Ascending aorta (tissue), 2 donors: ENCODE measurements at regions not wholly inside any gene's neighbourhood (a gene's known extent, or its start where the extent isn't known, plus 50 kb on each side); places are given as distances from the start of the nearest gene placed in this dataset.

ENCODE experiments used
- DNase-seq, 2 donors: peaks; one replicate each; pipeline ENCODE4 v3.0.0-alpha.2; 2019; ENCODE audit warnings: low spot score in 2 of 2
- H3K27ac ChIP-seq, 2 donors: fragments of 200-600 bp; sonication (generic); one replicate each; pipeline ENCODE4 v1.5.1; 2016 to 2017; ENCODE audit warnings: mild to moderate bottlenecking in 1 of 2
- H3K27me3 ChIP-seq: fragments of 200-600 bp; sonication (generic); one replicate; pipeline ENCODE4 v1.5.1; 2017
- H3K36me3 ChIP-seq, 2 donors: fragments of 200-600 bp; sonication (generic); one replicate each; pipeline ENCODE4 v1.5.1; 2016
- H3K4me1 ChIP-seq, 2 donors: fragments of 200-600 bp; sonication (generic); one replicate each; pipeline ENCODE4 v1.5.1; 2016 to 2017; ENCODE audit warnings: mild to moderate bottlenecking in 1 of 2
- H3K4me3 ChIP-seq, 2 donors: fragments of 200-600 bp; sonication (generic); one replicate each; pipeline ENCODE4 v1.5.1; 2016 to 2017; ENCODE audit warnings: mild to moderate bottlenecking in 1 of 2
- H3K9me3 ChIP-seq, 2 donors: fragments of 200-600 bp; sonication (generic); one replicate each; pipeline ENCODE4 v1.5.1; 2016
- CTCF ChIP-seq, 3 experiments: fragments of 200-600 bp in 2 of 3; fragments of 450-650 bp in 1 of 3; sonication (generic) in 2 of 3; IDR thresholded peaks; one replicate each; pipeline ENCODE4 v1.5.1; 2016 to 2019; ENCODE audit warnings: antibody characterized with exemption in 3 of 3, mild to moderate bottlenecking in 1 of 3, moderate library complexity in 1 of 3
- intact Hi-C: fragments of 100-400 bp; cut with DNase I; formaldehyde crosslinking; loops from one replicate; pipeline ENCODE4 v1.15.1; 2023

- no peaks in the 10 kb centered on the region for H3K27me3 ChIP-seq
- no peaks in the 10 kb centered on the region for H3K9me3 ChIP-seq
- H3K4me3 ChIP-seq: no peak overlapping the region
- H3K27ac ChIP-seq: no peak overlapping the region
- no peaks in the 10 kb centered on the region for H3K4me1 ChIP-seq
- no peak for DNase-seq
- no peak for TF ChIP-seq CTCF (IDR thresholded peaks at IDR 0.05)
- H3K36me3 ChIP-seq: no peaks in the 10 kb centered on the region
- intact Hi-C loops: no loop called here
Measured at GRCh38 chr2:509888-510287, 167.3 kb downstream of the TMEM18 start.

GRCh38 chr2:508121-508520, 169.1 kb downstream of the TMEM18 start:
- TF ChIP-seq CTCF (IDR thresholded peaks at IDR 0.05): no peak
- no peaks in the 10 kb centered on the region for H3K36me3 ChIP-seq
- no peaks in the 10 kb centered on the region for H3K27me3 ChIP-seq
- no peak overlapping the region for H3K4me3 ChIP-seq
- DNase-seq: no peak
- H3K27ac ChIP-seq: no peak overlapping the region
- H3K9me3 ChIP-seq: no peaks in the 10 kb centered on the region
- no peaks in the 10 kb centered on the region for H3K4me1 ChIP-seq
- intact Hi-C loops: no loop called here

- Histone ChIP-seq H3K4me1 (no peaks in the 10 kb centered on the region), H3K27me3 (no peaks in the 10 kb centered on the region), H3K27ac (no peak overlapping the region), H3K9me3 (no peaks in the 10 kb centered on the region), H3K4me3 (no peak overlapping the region), H3K36me3 (no peaks in the 10 kb centered on the region)
- no peak for DNase-seq
- TF ChIP-seq CTCF (IDR thresholded peaks at IDR 0.05): no peak
- intact Hi-C loops: no loop called here
Measured at GRCh38 chr2:506866-507265, 170.3 kb downstream of the TMEM18 start.

DNA sequence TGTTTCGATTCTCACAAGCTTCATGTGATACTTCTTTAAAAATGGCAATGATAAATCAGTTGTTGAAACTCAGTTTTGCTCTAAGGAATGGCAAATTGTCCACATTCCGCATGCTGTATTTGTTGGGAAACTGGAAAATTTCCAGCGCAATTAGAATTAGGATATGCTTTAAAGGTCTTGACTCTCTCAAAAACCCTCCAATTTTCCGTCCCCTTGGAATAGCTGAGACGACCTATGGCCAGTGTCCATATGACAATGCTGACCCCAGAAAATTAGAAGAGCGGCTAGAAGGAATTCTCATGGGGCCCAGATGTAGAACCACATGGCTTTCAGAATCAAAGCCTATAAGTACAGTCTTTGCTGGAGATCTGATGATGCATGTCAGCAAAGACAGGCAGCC, 170.8 kb downstream of the TMEM18 start:
- Histone ChIP-seq H3K36me3 (no peaks in the 10 kb centered on the region), H3K4me1 (no peaks in the 10 kb centered on the region), H3K9me3 (no peaks in the 10 kb centered on the region), H3K27ac (no peak overlapping the region), H3K4me3 (no peak overlapping the region), H3K27me3 (no peaks in the 10 kb centered on the region)
- no peak for DNase-seq
- intact Hi-C loops: no loop called here
- no peak for TF ChIP-seq CTCF (IDR thresholded peaks at IDR 0.05)

DNA sequence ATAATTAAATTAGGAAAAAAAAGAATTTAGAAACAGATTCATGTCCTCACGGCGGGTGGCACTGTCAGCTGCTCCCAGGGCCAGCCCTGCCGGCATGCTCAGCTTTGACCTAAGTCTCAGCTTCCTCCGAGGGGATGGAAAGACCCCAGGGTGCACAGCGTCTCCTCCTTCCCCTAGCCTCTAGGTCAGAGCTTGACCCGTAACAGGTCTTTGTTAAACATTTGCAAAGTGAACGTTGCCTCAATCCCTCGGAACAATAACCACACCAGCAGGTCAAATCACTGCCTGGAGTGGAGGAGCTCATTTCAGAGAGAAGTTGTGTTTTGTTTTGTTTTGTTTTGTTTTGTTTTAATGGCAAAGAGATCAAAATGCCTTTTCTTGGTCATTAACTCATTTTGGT, 171.3 kb downstream of the TMEM18 start:
- no peaks in the 10 kb centered on the region for H3K9me3 ChIP-seq
- H3K36me3 ChIP-seq: no peaks in the 10 kb centered on the region
- H3K27ac ChIP-seq: no peak overlapping the region
- H3K4me3 ChIP-seq: no peak overlapping the region
- no peak for DNase-seq
- H3K4me1 ChIP-seq: no peaks in the 10 kb centered on the region
- intact Hi-C loops: no loop called here
- no peak for TF ChIP-seq CTCF (IDR thresholded peaks at IDR 0.05)
- H3K27me3 ChIP-seq: no peaks in the 10 kb centered on the region

GRCh38 chr2:503288-503999, 173.8 kb downstream of the TMEM18 start:
- Histone ChIP-seq H3K27ac (no peak overlapping the region), H3K4me1 (no peaks in the 10 kb centered on the region), H3K36me3 (no peaks in the 10 kb centered on the region), H3K27me3 (no peaks in the 10 kb centered on the region), H3K4me3 (no peak overlapping the region), H3K9me3 (no peaks in the 10 kb centered on the region)
- TF ChIP-seq CTCF (IDR thresholded peaks at IDR 0.05): no peak
- intact Hi-C loops: no loop called here
- no peak for DNase-seq
